GM12891 (cell line): ENCODE measurements at regions not wholly inside any gene's neighbourhood (a gene's known extent, or its start where the extent isn't known, plus 50 kb on each side); places are given as distances from the start of the nearest gene placed in this dataset.

Source experiments
- POLR2A ChIP-seq: IDR thresholded peaks from 2 replicates; pipeline ENCODE4 v1.6.1; 2011; ENCODE audit warnings: low read depth, low read length, control low read depth
- SPI1 ChIP-seq: IDR thresholded peaks from 2 replicates; pipeline ENCODE4 v1.6.1; 2011; ENCODE audit warnings: low read depth, low read length, control low read depth
- TAF1 ChIP-seq: IDR thresholded peaks from 2 replicates; pipeline ENCODE4 v1.6.1; 2011; ENCODE audit warnings: low read depth, low read length, control low read depth

DNA sequence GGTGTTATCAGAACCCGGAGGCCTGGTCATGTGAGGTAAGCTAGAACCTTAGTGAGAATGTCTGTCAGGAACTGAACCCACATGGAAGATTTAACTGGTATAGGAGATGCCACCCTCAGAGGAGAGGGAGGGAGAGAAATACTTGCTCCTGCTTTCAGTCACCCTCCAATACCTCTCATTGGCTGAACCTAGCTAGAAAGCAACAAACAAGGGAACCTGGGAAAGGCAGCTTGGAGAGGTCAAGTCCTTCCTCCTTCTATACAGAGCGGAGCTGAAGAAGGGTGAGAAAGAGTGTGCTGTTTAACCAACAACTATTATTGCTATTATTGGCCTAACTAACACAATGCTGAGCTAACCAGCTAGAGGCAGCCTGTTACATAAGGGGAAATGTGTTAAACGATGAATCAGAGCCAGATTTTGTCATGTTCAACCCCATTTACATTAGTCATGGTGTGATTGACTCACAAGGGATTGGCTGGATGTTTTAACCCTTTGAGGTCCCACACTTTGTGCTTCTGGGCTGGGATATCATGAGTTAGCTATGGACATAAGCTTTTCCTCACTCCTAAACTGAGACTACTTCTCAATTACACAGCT lies 96.5 kb upstream of the ESX1 start:
- no peak for TF ChIP-seq POLR2A
- TF ChIP-seq SPI1, result no peak
- TF ChIP-seq TAF1, result no peak
